Superior temporal gyrus (tissue), 1 donor: ENCODE measurements at regions not wholly inside any gene's neighbourhood (a gene's known extent, or its start where the extent isn't known, plus 50 kb on each side); places are given as distances from the start of the nearest gene placed in this dataset.

Experiments
- DNase-seq: peaks from one replicate; pipeline ENCODE4 v3.0.0-alpha.2; 2016; ENCODE audit errors: extremely low spot score

GRCh38 chr10:90674928-90675327 is 182.9 kb downstream of the HTR7 start:
- no peak for DNase-seq

GRCh38 chr10:90675621-90676020 is 182.2 kb downstream of the HTR7 start:
- no peak for DNase-seq
